ENCODE measurements at regions not wholly inside any gene's neighbourhood (a gene's known extent, or its start where the extent isn't known, plus 50 kb on each side); places are given as distances from the start of the nearest gene placed in this dataset.

- Mint-ChIP-seq H3K9me3 (peaks cover 5% of the 10 kb centered on the region), H3K36me3 (ENCODE audit: low read depth) (peaks cover 15% of the 10 kb centered on the region), H3K27me3 (no peaks in the 10 kb centered on the region), H3K4me3 (peak overlapping the region; percentile 16), H3K4me1 (peaks cover 17% of the 10 kb centered on the region), H3K27ac (peak overlapping the region; percentile 39)
- CTCF ChIA-PET: no interaction called here
- POLR2A ChIA-PET: no interaction called here
- intact Hi-C loops (cut with micrococcal nuclease): no loop called here
- peak; percentile 37 for ATAC-seq (ENCODE audit: low read depth)
- no peak for DNase-seq
- TF ChIP-seq CTCF (IDR thresholded peaks at IDR 0.05): no peak
Measured at GRCh38 chr3:104510131-104510849, 856.4 kb upstream of the ALCAM start.

- intact Hi-C loops (cut with micrococcal nuclease): no loop called here
- Mint-ChIP-seq H3K9me3 (peaks cover 5% of the 10 kb centered on the region), H3K4me3 (no peak overlapping the region), H3K36me3 (ENCODE audit: low read depth) (peaks cover 19% of the 10 kb centered on the region), H3K27ac (no peak overlapping the region), H3K4me1 (peaks cover 27% of the 10 kb centered on the region), H3K27me3 (no peaks in the 10 kb centered on the region)
- no peak for TF ChIP-seq CTCF (IDR thresholded peaks at IDR 0.05)
- no peak for ATAC-seq (ENCODE audit: low read depth)
- no peak for DNase-seq
- ChIA-PET POLR2A (no interaction called here), CTCF (no interaction called here)
Measured at GRCh38 chr3:104514371-104514770, 852.3 kb upstream of the ALCAM start.

GRCh38 chr3:104514776-104515175 lies 851.9 kb upstream of the ALCAM start:
- DNase-seq (no peak), ATAC-seq (ENCODE audit: low read depth) (no peak)
- Mint-ChIP-seq H3K36me3 (ENCODE audit: low read depth) (peaks cover 19% of the 10 kb centered on the region), H3K9me3 (peaks cover 5% of the 10 kb centered on the region), H3K4me3 (no peak overlapping the region), H3K4me1 (peaks cover 31% of the 10 kb centered on the region), H3K27me3 (no peaks in the 10 kb centered on the region), H3K27ac (no peak overlapping the region)
- intact Hi-C loops (cut with micrococcal nuclease): no loop called here
- TF ChIP-seq CTCF (IDR thresholded peaks at IDR 0.05): no peak
- ChIA-PET POLR2A (no interaction called here), CTCF (no interaction called here)

- Mint-ChIP-seq H3K9me3 (peaks cover 4% of the 10 kb centered on the region), H3K27ac (peak overlapping the region; percentile 93), H3K4me3 (peak overlapping the region; percentile 68), H3K27me3 (no peaks in the 10 kb centered on the region), H3K36me3 (ENCODE audit: low read depth) (peaks cover 14% of the 10 kb centered on the region), H3K4me1 (peaks cover 53% of the 10 kb centered on the region)
- no peak for TF ChIP-seq CTCF (IDR thresholded peaks at IDR 0.05)
- intact Hi-C loops (cut with micrococcal nuclease): loop anchor here (1.0 kb wide), 2 partner anchors 8 to 198 kb away; no protein-coding TSS in a partner anchor
- ChIA-PET POLR2A (no interaction called here), CTCF (no interaction called here)
- DNase-seq (no peak), ATAC-seq (ENCODE audit: low read depth) (peak; percentile 32)
Measured at GRCh38 chr3:104519068-104519467, 847.6 kb upstream of the ALCAM start.

- peaks cover 54% of the 10 kb centered on the region for H3K4me1 Mint-ChIP-seq
Measured at GRCh38 chr3:104519468-104520227, 847.1 kb upstream of the ALCAM start.

More at GRCh38 chr3:104519468-104520227, 847.1 kb upstream of the ALCAM start:
- POLR2A ChIA-PET: interaction anchor here (1.0 kb wide), 1 partner anchor 849 kb away, joined by 3 read pairs; no protein-coding TSS in a partner anchor
- Mint-ChIP-seq H3K27me3 (no peaks in the 10 kb centered on the region), H3K4me3 (peak overlapping the region; percentile 68), H3K9me3 (peaks cover 2% of the 10 kb centered on the region), H3K27ac (peak overlapping the region; percentile 93), H3K36me3 (ENCODE audit: low read depth) (peaks cover 8% of the 10 kb centered on the region)
- intact Hi-C loops (cut with micrococcal nuclease): loop anchor here (1.0 to 10.0 kb wide), 5 partner anchors 8 to 1348 kb away; partner anchors contain the start of gene CBLB
- DNase-seq (no peak), ATAC-seq (ENCODE audit: low read depth) (no peak)
- CTCF ChIA-PET: no interaction called here
- no peak for TF ChIP-seq CTCF (IDR thresholded peaks at IDR 0.05)
